Glutamatergic neuron (in vitro differentiated cells): ENCODE measurements at regions not wholly inside any gene's neighbourhood (a gene's known extent, or its start where the extent isn't known, plus 50 kb on each side); places are given as distances from the start of the nearest gene placed in this dataset.

Source experiments
- DNase-seq: peaks from one replicate; pipeline ENCODE4 v3.0.0; 2022
- H3K27ac Mint-ChIP-seq: one replicate; pipeline ENCODE4 v1.8.0; 2020; ENCODE audit warnings: mild to moderate bottlenecking, mixed read lengths, inconsistent platforms; ENCODE audit not compliant: unreplicated experiment
- H3K27me3 Mint-ChIP-seq: one replicate; pipeline ENCODE4 v1.8.0; 2020; ENCODE audit warnings: mild to moderate bottlenecking, moderate library complexity, mixed read lengths, inconsistent platforms; ENCODE audit not compliant: unreplicated experiment
- H3K36me3 Mint-ChIP-seq: one replicate; pipeline ENCODE4 v1.8.0; 2020; ENCODE audit warnings: mild to moderate bottlenecking, mixed read lengths, inconsistent platforms; ENCODE audit not compliant: unreplicated experiment
- H3K4me1 Mint-ChIP-seq: one replicate; pipeline ENCODE4 v1.8.0; 2020; ENCODE audit warnings: mild to moderate bottlenecking, low read depth, mixed read lengths, inconsistent platforms; ENCODE audit not compliant: unreplicated experiment
- H3K4me3 Mint-ChIP-seq: one replicate; pipeline ENCODE4 v1.8.0; 2020; ENCODE audit warnings: mild to moderate bottlenecking, mixed read lengths, inconsistent platforms; ENCODE audit not compliant: unreplicated experiment
- H3K9me3 Mint-ChIP-seq: one replicate; pipeline ENCODE4 v1.8.0; 2020; ENCODE audit warnings: mild to moderate bottlenecking, moderate library complexity, mixed read lengths, inconsistent platforms; ENCODE audit not compliant: unreplicated experiment
- CTCF ChIP-seq: fragments of 200-600 bp; sonication (generic); IDR thresholded peaks from one replicate; pipeline ENCODE4 v1.5.0; 2021; ENCODE audit not compliant: partially characterized antibody, unreplicated experiment

GRCh38 chr18:75984853-75985252 lies 510.2 kb downstream of the ZNF516 start:
- Mint-ChIP-seq H3K9me3 (peaks cover 6% of the 10 kb centered on the region), H3K4me1 (peaks cover 8% of the 10 kb centered on the region), H3K27me3 (peaks cover 2% of the 10 kb centered on the region), H3K36me3 (peaks cover 21% of the 10 kb centered on the region), H3K27ac (no peak overlapping the region), H3K4me3 (no peak overlapping the region)
- DNase-seq: no peak
- no peak for TF ChIP-seq CTCF

- DNase-seq: no peak
- Mint-ChIP-seq H3K27me3 (no peaks in the 10 kb centered on the region), H3K9me3 (no peaks in the 10 kb centered on the region), H3K27ac (no peak overlapping the region), H3K36me3 (peaks cover 18% of the 10 kb centered on the region), H3K4me1 (no peaks in the 10 kb centered on the region), H3K4me3 (no peak overlapping the region)
- TF ChIP-seq CTCF: no peak
These were observed 513.9 kb downstream of the ZNF516 start for GRCh38 chr18:75981102-75981501.

- no peaks in the 10 kb centered on the region for H3K4me1 Mint-ChIP-seq
- no peaks in the 10 kb centered on the region for H3K36me3 Mint-ChIP-seq
- DNase-seq: no peak
- no peak overlapping the region for H3K27ac Mint-ChIP-seq
- TF ChIP-seq CTCF: no peak
- no peak overlapping the region for H3K4me3 Mint-ChIP-seq
- no peaks in the 10 kb centered on the region for H3K9me3 Mint-ChIP-seq
- no peaks in the 10 kb centered on the region for H3K27me3 Mint-ChIP-seq
These were observed 518.0 kb downstream of the ZNF516 start for GRCh38 chr18:75977081-75977480.

GRCh38 chr18:75970212-75970611 lies 524.8 kb downstream of the ZNF516 start:
- no peak for TF ChIP-seq CTCF
- Mint-ChIP-seq H3K9me3 (no peaks in the 10 kb centered on the region), H3K4me3 (no peak overlapping the region), H3K27ac (no peak overlapping the region), H3K27me3 (no peaks in the 10 kb centered on the region), H3K36me3 (no peaks in the 10 kb centered on the region), H3K4me1 (no peaks in the 10 kb centered on the region)
- no peak for DNase-seq

- DNase-seq: no peak
- TF ChIP-seq CTCF: no peak
- Mint-ChIP-seq H3K27ac (no peak overlapping the region), H3K36me3 (no peaks in the 10 kb centered on the region), H3K4me1 (no peaks in the 10 kb centered on the region), H3K9me3 (no peaks in the 10 kb centered on the region), H3K4me3 (no peak overlapping the region), H3K27me3 (peaks cover 2% of the 10 kb centered on the region)
These were observed 528.6 kb downstream of the ZNF516 start for GRCh38 chr18:75966431-75966830.
